CD14-positive monocyte (primary cell): ENCODE measurements at regions not wholly inside any gene's neighbourhood (a gene's known extent, or its start where the extent isn't known, plus 50 kb on each side); places are given as distances from the start of the nearest gene placed in this dataset.
"Not testable (repeated sequence)": the region's sequence is repeated elsewhere in the genome, so short reads cannot be mapped to it uniquely, and the experiment has no call there.

ENCODE experiments used
- DNase-seq, 3 donors: peaks; one replicate each; pipeline ENCODE4 v3.0.0-alpha.2; 2011 to 2022
- H2AFZ ChIP-seq: 2 replicates; pipeline ENCODE4 v1.6.0; 2012; ENCODE audit warnings: mild to moderate bottlenecking, low read depth, low read length, inconsistent platforms; ENCODE audit not compliant: insufficient read depth, poor library complexity, severe bottlenecking
- H3K27ac ChIP-seq, 2 donors: 1 replicate in 1 of 2; 2 replicates in 1 of 2; pipeline ENCODE4 v1.5.1; 2012 to 2013; ENCODE audit warnings: low read length in 2 of 2, control low read depth in 1 of 2, inconsistent platforms in 1 of 2, low read depth in 1 of 2, mild to moderate bottlenecking in 1 of 2
- H3K27me3 ChIP-seq, 2 donors: one replicate each; pipeline versions ENCODE4 v1.6.0 to v1.6.1; 2011 to 2013; ENCODE audit warnings: low read length in 2 of 2; ENCODE audit not compliant: control insufficient read depth in 2 of 2, insufficient read depth in 2 of 2
- H3K36me3 ChIP-seq, 2 donors: replicated peaks in 1 of 2; 1 replicate in 1 of 2; 2 replicates in 1 of 2; pipeline versions ENCODE4 v1.5.1 to v1.6.1; 2012 to 2013; ENCODE audit warnings: low read length in 2 of 2, control low read depth in 1 of 2, inconsistent platforms in 1 of 2, mild to moderate bottlenecking in 1 of 2; ENCODE audit not compliant: insufficient read depth in 2 of 2, control insufficient read depth in 1 of 2
- H3K4me1 ChIP-seq, 2 donors: 1 replicate in 1 of 2; 2 replicates in 1 of 2; pipeline versions ENCODE4 v1.5.1 to v1.6.1; 2012 to 2013; ENCODE audit warnings: low read length in 2 of 2, control low read depth in 1 of 2, inconsistent platforms in 1 of 2, mild to moderate bottlenecking in 1 of 2, moderate library complexity in 1 of 2; ENCODE audit not compliant: insufficient read depth in 2 of 2, control insufficient read depth in 1 of 2
- H3K4me2 ChIP-seq: replicated peaks from 2 replicates; pipeline ENCODE3; 2012; ENCODE audit warnings: low read length, moderate library complexity, mild to moderate bottlenecking; ENCODE audit not compliant: poor library complexity, severe bottlenecking; ENCODE audit errors: extremely low read depth
- H3K4me3 ChIP-seq, 3 experiments: fragments of 200-600 bp in 1 of 3; sonication (generic) in 1 of 3; replicated peaks in 1 of 3; 1 replicate in 2 of 3; 2 replicates in 1 of 3; pipeline ENCODE4 v1.5.1; 2011 to 2013; ENCODE audit warnings: low read length in 3 of 3, mild to moderate bottlenecking in 3 of 3, control low read depth in 2 of 3, low read depth in 2 of 3, inconsistent platforms in 1 of 3, moderate library complexity in 1 of 3
- H3K79me2 ChIP-seq: 2 replicates; pipeline ENCODE4 v1.6.0; 2012; ENCODE audit warnings: mild to moderate bottlenecking, control low read depth, inconsistent platforms, low read length, moderate library complexity; ENCODE audit not compliant: insufficient read depth
- H3K9ac ChIP-seq: 2 replicates; pipeline ENCODE4 v1.6.0; 2017; ENCODE audit warnings: low read length, mild to moderate bottlenecking; ENCODE audit not compliant: insufficient read depth, poor library complexity, severe bottlenecking
- H3K9me3 ChIP-seq, 2 donors: replicated peaks in 1 of 2; 1 replicate in 1 of 2; 2 replicates in 1 of 2; pipeline versions ENCODE4 v1.5.1 to v1.6.1; 2012 to 2013; ENCODE audit warnings: low read length in 2 of 2, control low read depth in 1 of 2; ENCODE audit not compliant: control insufficient read depth in 1 of 2, insufficient read depth in 1 of 2
- H4K20me1 ChIP-seq: 2 replicates; pipeline ENCODE4 v1.6.0; 2012; ENCODE audit warnings: mild to moderate bottlenecking, low read length, control low read depth, moderate library complexity; ENCODE audit not compliant: insufficient read depth
- H3K27ac Mint-ChIP-seq, 7 donors: one replicate each; pipeline ENCODE4 v1.8.0; 2020; ENCODE audit warnings: mild to moderate bottlenecking in 7 of 7, mixed read lengths in 7 of 7, moderate library complexity in 6 of 7, inconsistent platforms in 2 of 7
- H3K27me3 Mint-ChIP-seq, 3 donors: one replicate each; pipeline ENCODE4 v1.8.0; 2021 to 2022; ENCODE audit warnings: low read depth in 3 of 3, mild to moderate bottlenecking in 3 of 3, mixed read lengths in 3 of 3, moderate library complexity in 3 of 3, inconsistent platforms in 1 of 3
- H3K36me3 Mint-ChIP-seq, 2 donors: one replicate each; pipeline ENCODE4 v1.8.0; 2020; ENCODE audit warnings: mixed read lengths in 2 of 2, inconsistent platforms in 1 of 2, mild to moderate bottlenecking in 1 of 2
- H3K4me1 Mint-ChIP-seq: one replicate; pipeline ENCODE4 v1.8.0; 2020; ENCODE audit warnings: mild to moderate bottlenecking, mixed read lengths
- H3K4me3 Mint-ChIP-seq, 2 donors: one replicate each; pipeline ENCODE4 v1.8.0; 2020; ENCODE audit warnings: mild to moderate bottlenecking in 2 of 2, mixed read lengths in 2 of 2, moderate library complexity in 1 of 2
- H3K9me3 Mint-ChIP-seq, 7 donors: one replicate each; pipeline ENCODE4 v1.8.0; 2020 to 2022; ENCODE audit warnings: mixed read lengths in 7 of 7, mild to moderate bottlenecking in 6 of 7, moderate library complexity in 6 of 7, inconsistent platforms in 2 of 7
- CTCF ChIP-seq: fragments of 200-600 bp; IDR thresholded peaks from one replicate; pipeline ENCODE4 v1.8.0; 2022; ENCODE audit warnings: antibody characterized with exemption, mild to moderate bottlenecking
- WGBS: methylation state at CpG from one replicate; pipeline ENCODE4 v1.1.5; 2013; ENCODE audit warnings: missing lambda C conversion rate; ENCODE audit not compliant: insufficient coverage; 5-methylcytosine and 5-hydroxymethylcytosine counted together
- intact Hi-C, 2 donors: fragments of 100-400 bp; cut with micrococcal nuclease; formaldehyde crosslinking; loops; one replicate each; pipeline versions ENCODE4 v1.15.0 to v1.15.1; 2023

GRCh38 chrX:3440981-3441380 is 94.5 kb upstream of the MXRA5 start:
- Histone ChIP-seq H3K27ac (no peak overlapping the region), H3K9me3 (peaks cover 0 to 9% of the 10 kb centered on the region in 2 donors), H3K4me1 (no peaks in the 10 kb centered on the region), H3K36me3 (no peaks in the 10 kb centered on the region), H4K20me1 (no peaks in the 10 kb centered on the region), H3K79me2 (no peaks in the 10 kb centered on the region), H3K9ac (no peak overlapping the region), H3K4me3 (no peak overlapping the region), H2AFZ (no peak overlapping the region), H3K27me3 (no peaks in the 10 kb centered on the region), H3K4me2 (no peak overlapping the region)
- Mint-ChIP-seq H3K9me3 (peaks cover 0 to 12% (median 5%) of the 10 kb centered on the region in 7 donors), H3K27ac (no peak overlapping the region), H3K36me3 (no peaks in the 10 kb centered on the region), H3K4me1 (peaks cover 16% of the 10 kb centered on the region), H3K27me3 (peaks cover 0 to 1% (median 0%) of the 10 kb centered on the region in 3 donors), H3K4me3 (no peak overlapping the region)
- 100% methylated on average over 1 of the region's 5 CpGs for WGBS
- intact Hi-C loops: no loop called here
- no peak for DNase-seq
- no peak for TF ChIP-seq CTCF

- H3K9ac ChIP-seq, H3K4me1 ChIP-seq, H3K79me2 ChIP-seq, H3K27ac ChIP-seq, H3K36me3 ChIP-seq, H3K9me3 Mint-ChIP-seq, H3K4me3 ChIP-seq, H3K9me3 ChIP-seq, H4K20me1 ChIP-seq, H3K27ac Mint-ChIP-seq, H3K27me3 Mint-ChIP-seq, H3K4me2 ChIP-seq, H3K27me3 ChIP-seq, intact Hi-C loops, DNase-seq, H3K4me1 Mint-ChIP-seq, H3K36me3 Mint-ChIP-seq, H3K4me3 Mint-ChIP-seq, H2AFZ ChIP-seq: not testable (repeated sequence)
- 90% methylated on average over 2 of the region's 25 CpGs for WGBS
Observed at GRCh38 chrX:3435916-3436315, 89.5 kb upstream of the MXRA5 start.
